ENCODE measurements at regions not wholly inside any gene's neighbourhood (a gene's known extent, or its start where the extent isn't known, plus 50 kb on each side); places are given as distances from the start of the nearest gene placed in this dataset.

DNA sequence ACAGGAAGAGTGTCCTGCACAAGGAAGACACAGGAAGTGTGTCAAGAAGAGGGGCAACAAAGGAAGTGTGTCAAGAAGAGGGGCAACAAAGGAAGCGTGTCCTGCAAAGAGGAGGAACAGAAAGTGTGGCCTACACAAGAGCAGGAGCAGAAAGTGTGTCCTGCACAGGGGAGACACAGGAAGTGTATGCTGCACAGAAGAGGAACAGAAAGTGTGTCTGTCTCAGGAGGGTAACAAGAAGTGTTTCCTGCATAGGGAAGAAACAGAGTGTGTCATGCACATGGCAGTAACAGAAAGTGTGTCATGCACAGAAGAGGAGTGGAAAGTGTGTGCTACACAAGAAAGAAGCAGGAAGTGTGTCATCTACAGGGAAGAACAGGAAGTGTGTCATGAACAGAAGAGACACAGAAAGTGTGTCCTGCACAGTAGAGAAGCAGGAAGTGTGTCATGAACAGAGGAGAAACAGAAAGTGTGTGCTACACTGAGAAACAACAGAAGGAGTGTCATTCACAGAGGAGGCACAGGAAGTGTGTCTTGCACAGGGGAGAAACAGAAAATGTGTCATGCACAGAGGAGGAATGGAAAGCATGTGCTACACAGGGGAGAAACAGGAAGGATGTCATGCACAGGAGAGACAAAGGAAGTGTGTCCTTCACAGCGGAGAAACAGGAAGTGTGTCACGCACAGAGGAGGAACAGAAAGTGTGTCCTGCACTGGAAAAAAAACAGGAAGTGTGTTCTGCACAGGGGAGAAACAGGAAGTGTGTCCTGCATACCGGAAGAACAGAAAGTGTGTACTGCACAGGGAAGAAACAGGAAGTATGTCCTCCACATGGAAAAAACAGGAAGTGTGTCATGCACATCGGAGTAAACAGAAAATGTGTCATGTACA, 526.4 kb upstream of the PRKX start:
- TF ChIP-seq, protein P1, sequence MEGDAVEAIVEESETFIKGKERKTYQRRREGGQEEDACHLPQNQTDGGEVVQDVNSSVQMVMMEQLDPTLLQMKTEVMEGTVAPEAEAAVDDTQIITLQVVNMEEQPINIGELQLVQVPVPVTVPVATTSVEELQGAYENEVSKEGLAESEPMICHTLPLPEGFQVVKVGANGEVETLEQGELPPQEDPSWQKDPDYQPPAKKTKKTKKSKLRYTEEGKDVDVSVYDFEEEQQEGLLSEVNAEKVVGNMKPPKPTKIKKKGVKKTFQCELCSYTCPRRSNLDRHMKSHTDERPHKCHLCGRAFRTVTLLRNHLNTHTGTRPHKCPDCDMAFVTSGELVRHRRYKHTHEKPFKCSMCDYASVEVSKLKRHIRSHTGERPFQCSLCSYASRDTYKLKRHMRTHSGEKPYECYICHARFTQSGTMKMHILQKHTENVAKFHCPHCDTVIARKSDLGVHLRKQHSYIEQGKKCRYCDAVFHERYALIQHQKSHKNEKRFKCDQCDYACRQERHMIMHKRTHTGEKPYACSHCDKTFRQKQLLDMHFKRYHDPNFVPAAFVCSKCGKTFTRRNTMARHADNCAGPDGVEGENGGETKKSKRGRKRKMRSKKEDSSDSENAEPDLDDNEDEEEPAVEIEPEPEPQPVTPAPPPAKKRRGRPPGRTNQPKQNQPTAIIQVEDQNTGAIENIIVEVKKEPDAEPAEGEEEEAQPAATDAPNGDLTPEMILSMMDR (IDR thresholded peaks at IDR 0.05) = no peak
- TF ChIP-seq POLR2A (IDR thresholded peaks at IDR 0.05) = no peak

Measured in uterus (tissue), 2 donors.